ENCODE measurements at regions not wholly inside any gene's neighbourhood (a gene's known extent, or its start where the extent isn't known, plus 50 kb on each side); places are given as distances from the start of the nearest gene placed in this dataset.

DNA sequence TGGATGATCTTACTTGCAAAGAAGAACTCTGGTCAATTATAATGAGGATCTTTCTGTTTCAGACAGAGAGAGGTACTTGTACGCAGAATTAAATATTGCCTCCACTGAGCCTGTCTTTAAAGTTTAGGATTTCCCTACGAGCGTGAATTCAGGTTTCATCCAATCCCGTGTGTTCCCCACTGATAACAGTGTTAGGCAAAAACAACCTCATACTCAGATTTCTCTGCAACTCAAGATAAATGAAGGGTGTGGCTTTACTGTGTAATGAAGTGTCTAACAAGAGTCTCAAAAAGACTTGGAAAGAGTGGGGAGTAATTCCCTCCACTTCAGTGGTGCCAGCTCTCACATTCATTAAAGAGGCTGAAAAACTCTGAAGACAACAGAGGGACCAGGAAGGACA is 53.2 kb upstream of the ACO1 start:
- no peak for TF ChIP-seq ZNF274 (IDR thresholded peaks at IDR 0.05; ENCODE audit: low read depth, low read length)
- no peak overlapping the region for H3K4me3 ChIP-seq (ENCODE audit: low read length)

DNA sequence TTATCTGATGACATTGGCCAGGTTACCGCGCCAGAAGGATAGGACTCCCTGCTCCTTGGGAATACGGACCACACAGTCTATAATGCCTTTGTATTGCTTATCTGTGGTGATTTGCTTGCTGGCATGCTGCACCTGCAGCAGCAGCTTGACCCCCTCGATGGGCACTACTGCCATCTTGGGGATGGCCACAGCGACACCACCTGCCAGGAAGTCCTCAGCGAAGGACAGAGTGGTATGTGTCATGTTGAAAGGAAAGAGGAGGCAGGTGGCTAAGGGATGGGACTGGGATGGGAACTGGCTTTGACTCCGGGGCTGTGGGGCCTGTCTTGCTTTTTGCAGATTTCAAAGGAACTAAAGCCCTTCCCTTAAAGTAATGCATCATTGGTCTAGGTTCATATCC is 50.3 kb upstream of the ACO1 start:
- no peak overlapping the region for H3K4me3 ChIP-seq (ENCODE audit: low read length)
- no peak for TF ChIP-seq ZNF274 (IDR thresholded peaks at IDR 0.05; ENCODE audit: low read depth, low read length)

All from GM08714 (cell line).